ENCODE measurements at regions not wholly inside any gene's neighbourhood (a gene's known extent, or its start where the extent isn't known, plus 50 kb on each side); places are given as distances from the start of the nearest gene placed in this dataset.

- H3K27me3 ChIP-seq = no peaks in the 10 kb centered on the region
- no peaks in the 10 kb centered on the region for H3K9me3 ChIP-seq
- TF ChIP-seq POLR2A (IDR thresholded peaks at IDR 0.05) (no peak), POLR2AphosphoS5 (IDR thresholded peaks at IDR 0.05) (no peak), CTCF (IDR thresholded peaks at IDR 0.05) (no peak)
- H3K4me1 ChIP-seq = no peaks in the 10 kb centered on the region
- no peaks in the 10 kb centered on the region for H3K36me3 ChIP-seq
- intact Hi-C loops (cut with DNase I; ENCODE audit: low total_unique reads) = no loop called here
- no peak overlapping the region for H3K27ac ChIP-seq
- no peak for DNase-seq (ENCODE audit: low spot score in 2 of 2)
- H3K4me3 ChIP-seq = no peak overlapping the region
Observed at GRCh38 chr15:95113041-95113440, 881.7 kb downstream of the MCTP2 start.

- no peaks in the 10 kb centered on the region for H3K36me3 ChIP-seq
- intact Hi-C loops (cut with DNase I; ENCODE audit: low total_unique reads) = no loop called here
- H3K4me3 ChIP-seq = no peak overlapping the region
- DNase-seq (ENCODE audit: low spot score in 2 of 2) = no peak
- TF ChIP-seq POLR2A (IDR thresholded peaks at IDR 0.05) (no peak), POLR2AphosphoS5 (IDR thresholded peaks at IDR 0.05) (no peak), CTCF (IDR thresholded peaks at IDR 0.05) (no peak)
- H3K27me3 ChIP-seq = no peaks in the 10 kb centered on the region
- no peaks in the 10 kb centered on the region for H3K4me1 ChIP-seq
- no peaks in the 10 kb centered on the region for H3K9me3 ChIP-seq
- H3K27ac ChIP-seq = no peak overlapping the region
Observed at GRCh38 chr15:95119041-95119610, 887.8 kb downstream of the MCTP2 start.

- H3K4me3 ChIP-seq = no peak overlapping the region
- no peaks in the 10 kb centered on the region for H3K36me3 ChIP-seq
- H3K9me3 ChIP-seq = no peaks in the 10 kb centered on the region
- no peak overlapping the region for H3K27ac ChIP-seq
- intact Hi-C loops (cut with DNase I; ENCODE audit: low total_unique reads) = no loop called here
- no peaks in the 10 kb centered on the region for H3K27me3 ChIP-seq
- no peak for DNase-seq (ENCODE audit: low spot score in 2 of 2)
- TF ChIP-seq POLR2A (IDR thresholded peaks at IDR 0.05) = no peak
- no peak for TF ChIP-seq CTCF (IDR thresholded peaks at IDR 0.05)
- no peak for TF ChIP-seq POLR2AphosphoS5 (IDR thresholded peaks at IDR 0.05)
- H3K4me1 ChIP-seq = no peaks in the 10 kb centered on the region
Observed at GRCh38 chr15:95120595-95120994, 889.2 kb downstream of the MCTP2 start.

GRCh38 chr15:95121191-95121590 lies 889.8 kb downstream of the MCTP2 start:
- Histone ChIP-seq H3K9me3 (no peaks in the 10 kb centered on the region), H3K4me3 (no peak overlapping the region), H3K4me1 (no peaks in the 10 kb centered on the region), H3K36me3 (no peaks in the 10 kb centered on the region), H3K27ac (no peak overlapping the region), H3K27me3 (no peaks in the 10 kb centered on the region)
- TF ChIP-seq POLR2AphosphoS5 (IDR thresholded peaks at IDR 0.05) (no peak), POLR2A (IDR thresholded peaks at IDR 0.05) (no peak), CTCF (IDR thresholded peaks at IDR 0.05) (no peak)
- intact Hi-C loops (cut with DNase I; ENCODE audit: low total_unique reads) = no loop called here
- no peak for DNase-seq (ENCODE audit: low spot score in 2 of 2)

- H3K9me3 ChIP-seq = no peaks in the 10 kb centered on the region
- intact Hi-C loops (cut with DNase I; ENCODE audit: low total_unique reads) = no loop called here
- no peak for DNase-seq (ENCODE audit: low spot score in 2 of 2)
- TF ChIP-seq POLR2AphosphoS5 (IDR thresholded peaks at IDR 0.05) (no peak), CTCF (IDR thresholded peaks at IDR 0.05) (no peak), POLR2A (IDR thresholded peaks at IDR 0.05) (no peak)
- no peaks in the 10 kb centered on the region for H3K36me3 ChIP-seq
- H3K27me3 ChIP-seq = no peaks in the 10 kb centered on the region
- no peaks in the 10 kb centered on the region for H3K4me1 ChIP-seq
- H3K27ac ChIP-seq = no peak overlapping the region
- H3K4me3 ChIP-seq = no peak overlapping the region
Observed at GRCh38 chr15:95125803-95126202, 894.4 kb downstream of the MCTP2 start.
